Hepatocyte (in vitro differentiated cells): ENCODE measurements at regions not wholly inside any gene's neighbourhood (a gene's known extent, or its start where the extent isn't known, plus 50 kb on each side); places are given as distances from the start of the nearest gene placed in this dataset.

Experiments used
- DNase-seq: peaks from one replicate; pipeline ENCODE4 v3.0.0-alpha.2; 2016; ENCODE audit warnings: low spot score
- H2AFZ ChIP-seq: fragments of 200-600 bp; sonication (generic); 2 replicates; pipeline ENCODE4 v1.6.0; 2016; ENCODE audit warnings: antibody characterized with exemption, mild to moderate bottlenecking
- H3K27ac ChIP-seq: fragments of 200-600 bp; sonication (generic); 2 replicates; pipeline ENCODE4 v1.5.1; 2016; ENCODE audit warnings: mild to moderate bottlenecking
- H3K27me3 ChIP-seq: fragments of 200-600 bp; sonication (generic); 2 replicates; pipeline ENCODE4 v1.6.1; 2016
- H3K36me3 ChIP-seq: fragments of 200-600 bp; sonication (generic); replicated peaks from 2 replicates; pipeline ENCODE4 v1.5.1; 2016; ENCODE audit warnings: low read depth; ENCODE audit not compliant: insufficient read depth
- H3K4me1 ChIP-seq: fragments of 200-600 bp; sonication (generic); 2 replicates; pipeline ENCODE4 v1.5.1; 2016; ENCODE audit warnings: mild to moderate bottlenecking, moderate library complexity; ENCODE audit not compliant: insufficient read depth
- H3K4me2 ChIP-seq: fragments of 200-600 bp; sonication (generic); 2 replicates; pipeline ENCODE4 v1.6.0; 2016
- H3K4me3 ChIP-seq: fragments of 200-600 bp; sonication (generic); 2 replicates; pipeline ENCODE4 v1.5.1; 2016; ENCODE audit warnings: mild to moderate bottlenecking
- H3K79me2 ChIP-seq: fragments of 200-600 bp; sonication (generic); 2 replicates; pipeline ENCODE4 v1.6.0; 2017; ENCODE audit warnings: mild to moderate bottlenecking
- H3K9me2 ChIP-seq: fragments of 200-600 bp; sonication (generic); replicated peaks from 2 replicates; pipeline ENCODE4 v1.6.0; 2017; ENCODE audit warnings: mild to moderate bottlenecking; ENCODE audit not compliant: insufficient read depth
- H3K9me3 ChIP-seq: fragments of 200-600 bp; sonication (generic); 2 replicates; pipeline ENCODE4 v1.5.1; 2016; ENCODE audit warnings: low read depth, mild to moderate bottlenecking
- H4K20me1 ChIP-seq: fragments of 200-600 bp; sonication (generic); 2 replicates; pipeline ENCODE4 v1.6.0; 2016; ENCODE audit warnings: mild to moderate bottlenecking; ENCODE audit not compliant: insufficient read depth, poor library complexity, severe bottlenecking
- CTCF ChIP-seq: fragments of 200-600 bp; sonication (generic); IDR thresholded peaks from 2 replicates; pipeline ENCODE4 v1.5.1; 2016; ENCODE audit warnings: antibody characterized with exemption, mild to moderate bottlenecking; ENCODE audit not compliant: poor library complexity
- EZH2 ChIP-seq: fragments of 200-600 bp; sonication (generic); IDR thresholded peaks from 2 replicates; pipeline ENCODE4 v1.6.1; 2016; ENCODE audit warnings: antibody characterized with exemption, mild to moderate bottlenecking, borderline replicate concordance
- EZH2phosphoT487 ChIP-seq: fragments of 200-600 bp; sonication (generic); IDR thresholded peaks from one replicate; pipeline ENCODE4 v1.6.1; 2018; ENCODE audit warnings: antibody characterized with exemption, mild to moderate bottlenecking, low read depth, moderate library complexity; ENCODE audit not compliant: unreplicated experiment, severe bottlenecking
- WGBS: methylation state at CpG from one replicate; pipeline ENCODE4 v1.1.6; 2016; ENCODE audit warnings: low lambda C conversion rate; ENCODE audit errors: missing lambda C conversion rate; 5-methylcytosine and 5-hydroxymethylcytosine counted together

GRCh38 chr16:54434859-54435258, 148.3 kb upstream of the IRX3 start:
- Histone ChIP-seq H3K27ac (no peak overlapping the region), H3K4me1 (peaks cover 5% of the 10 kb centered on the region), H3K79me2 (no peaks in the 10 kb centered on the region), H3K27me3 (peaks cover 5% of the 10 kb centered on the region), H3K9me2 (no peaks in the 10 kb centered on the region), H4K20me1 (no peaks in the 10 kb centered on the region), H2AFZ (no peak overlapping the region), H3K4me2 (no peak overlapping the region), H3K36me3 (no peaks in the 10 kb centered on the region), H3K4me3 (no peak overlapping the region), H3K9me3 (no peaks in the 10 kb centered on the region)
- 93% methylated on average over 1 of the region's 1 CpG for WGBS
- TF ChIP-seq EZH2 (no peak), CTCF (no peak), EZH2phosphoT487 (no peak)
- DNase-seq: no peak

- Histone ChIP-seq H3K9me2 (no peaks in the 10 kb centered on the region), H3K4me1 (peaks cover 5% of the 10 kb centered on the region), H3K79me2 (no peaks in the 10 kb centered on the region), H3K27ac (no peak overlapping the region), H3K4me3 (no peak overlapping the region), H3K9me3 (peaks cover 3% of the 10 kb centered on the region), H3K36me3 (no peaks in the 10 kb centered on the region), H3K27me3 (peaks cover 3% of the 10 kb centered on the region), H4K20me1 (no peaks in the 10 kb centered on the region), H2AFZ (no peak overlapping the region), H3K4me2 (no peak overlapping the region)
- WGBS: over 99% methylated on average over 6 of the region's 6 CpGs
- DNase-seq: no peak
- TF ChIP-seq EZH2phosphoT487: no peak
- no peak for TF ChIP-seq EZH2
- no peak for TF ChIP-seq CTCF
Measured at GRCh38 chr16:54432897-54433229, 146.3 kb upstream of the IRX3 start.

- no peak overlapping the region for H3K4me2 ChIP-seq
- no peak overlapping the region for H3K27ac ChIP-seq
- no peak for DNase-seq
Measured at GRCh38 chr16:54431997-54432896, 145.7 kb upstream of the IRX3 start.

More at GRCh38 chr16:54431997-54432896, 145.7 kb upstream of the IRX3 start:
- TF ChIP-seq CTCF: no peak
- TF ChIP-seq EZH2phosphoT487: no peak
- TF ChIP-seq EZH2: no peak
- WGBS: 68% methylated on average over 23 of the region's 23 CpGs
- H3K9me2 ChIP-seq: no peaks in the 10 kb centered on the region
- peaks cover 5% of the 10 kb centered on the region for H3K4me1 ChIP-seq
- H3K79me2 ChIP-seq: no peaks in the 10 kb centered on the region
- H3K9me3 ChIP-seq: peaks cover 3% of the 10 kb centered on the region
- H2AFZ ChIP-seq: no peak overlapping the region
- H4K20me1 ChIP-seq: no peaks in the 10 kb centered on the region
- H3K4me3 ChIP-seq: no peak overlapping the region
- H3K27me3 ChIP-seq: peaks cover 7% of the 10 kb centered on the region
- H3K36me3 ChIP-seq: no peaks in the 10 kb centered on the region
